MM.1S (cell line): ENCODE measurements at regions not wholly inside any gene's neighbourhood (a gene's known extent, or its start where the extent isn't known, plus 50 kb on each side); places are given as distances from the start of the nearest gene placed in this dataset.

ENCODE experiments used
- DNase-seq: peaks from one replicate; pipeline ENCODE4 v3.0.0-alpha.2; 2015
- H2AFZ ChIP-seq: fragments of 300-600 bp; sonication (generic); 2 replicates; pipeline ENCODE4 v1.6.0; 2016; ENCODE audit warnings: antibody characterized with exemption, low read length
- H3F3A ChIP-seq: fragments of 300-600 bp; sonication (generic); 2 replicates; pipeline ENCODE4 v1.6.1; 2016; ENCODE audit warnings: mild to moderate bottlenecking, antibody characterized with exemption, low read length, moderate library complexity, mixed read lengths; ENCODE audit not compliant: insufficient read depth
- H3K27ac ChIP-seq: fragments of 300-600 bp; sonication (generic); 2 replicates; pipeline ENCODE4 v1.5.1; 2016; ENCODE audit warnings: mild to moderate bottlenecking, low read length
- H3K27me3 ChIP-seq: fragments of 300-600 bp; sonication (generic); replicated peaks from 2 replicates; pipeline ENCODE4 v1.6.0; 2016; ENCODE audit warnings: low read length; ENCODE audit not compliant: insufficient read depth
- H3K36me3 ChIP-seq: fragments of 300-600 bp; sonication (generic); replicated peaks from 2 replicates; pipeline ENCODE4 v1.6.1; 2016; ENCODE audit warnings: mild to moderate bottlenecking, low read length, mixed read lengths; ENCODE audit not compliant: insufficient read depth
- H3K4me1 ChIP-seq: fragments of 300-600 bp; sonication (generic); 2 replicates; pipeline ENCODE4 v1.6.1; 2016; ENCODE audit warnings: low read length, mixed read lengths
- H3K4me2 ChIP-seq: fragments of 300-600 bp; sonication (generic); 2 replicates; pipeline ENCODE4 v1.6.0; 2016; ENCODE audit warnings: low read depth, low read length
- H3K4me3 ChIP-seq: fragments of 300-600 bp; sonication (generic); 2 replicates; pipeline ENCODE4 v1.5.1; 2016; ENCODE audit warnings: low read length, mixed read lengths
- H3K79me2 ChIP-seq: fragments of 300-600 bp; sonication (generic); 2 replicates; pipeline ENCODE4 v1.6.1; 2016; ENCODE audit warnings: mixed run types, low read length, mixed read lengths
- H3K9ac ChIP-seq: fragments of 300-600 bp; sonication (generic); 2 replicates; pipeline ENCODE4 v1.6.1; 2016; ENCODE audit warnings: low read length, mixed read lengths
- H3K9me2 ChIP-seq: fragments of 300-600 bp; sonication (generic); replicated peaks from 2 replicates; pipeline ENCODE4 v1.6.1; 2016; ENCODE audit warnings: mild to moderate bottlenecking, low read length, mixed read lengths; ENCODE audit not compliant: insufficient read depth
- H3K9me3 ChIP-seq: fragments of 300-600 bp; sonication (generic); replicated peaks from 2 replicates; pipeline ENCODE4 v1.6.1; 2016; ENCODE audit warnings: mild to moderate bottlenecking, low read length, mixed read lengths; ENCODE audit not compliant: insufficient read depth
- H4K20me1 ChIP-seq: fragments of 300-600 bp; sonication (generic); 2 replicates; pipeline ENCODE4 v1.6.1; 2016; ENCODE audit warnings: mild to moderate bottlenecking, low read length, moderate library complexity, mixed read lengths; ENCODE audit not compliant: insufficient read depth
- EZH2 ChIP-seq: fragments of 300-600 bp; sonication (generic); optimal IDR thresholded peaks from 2 replicates; pipeline ENCODE3; 2017; ENCODE audit warnings: low read depth, mild to moderate bottlenecking, antibody characterized with exemption, low read length, mixed read lengths
- EZH2phosphoT487 ChIP-seq: fragments of 300-600 bp; sonication (generic); IDR thresholded peaks from 2 replicates; pipeline ENCODE4 v1.6.1; 2018; ENCODE audit warnings: antibody characterized with exemption, low read length
- TF ChIP-seq, protein P1 (sequence below): fragments of 300-600 bp; sonication (generic); IDR thresholded peaks from 2 replicates; pipeline ENCODE4 v1.5.1; 2016; ENCODE audit warnings: antibody characterized with exemption, low read length, mixed read lengths

DNA sequence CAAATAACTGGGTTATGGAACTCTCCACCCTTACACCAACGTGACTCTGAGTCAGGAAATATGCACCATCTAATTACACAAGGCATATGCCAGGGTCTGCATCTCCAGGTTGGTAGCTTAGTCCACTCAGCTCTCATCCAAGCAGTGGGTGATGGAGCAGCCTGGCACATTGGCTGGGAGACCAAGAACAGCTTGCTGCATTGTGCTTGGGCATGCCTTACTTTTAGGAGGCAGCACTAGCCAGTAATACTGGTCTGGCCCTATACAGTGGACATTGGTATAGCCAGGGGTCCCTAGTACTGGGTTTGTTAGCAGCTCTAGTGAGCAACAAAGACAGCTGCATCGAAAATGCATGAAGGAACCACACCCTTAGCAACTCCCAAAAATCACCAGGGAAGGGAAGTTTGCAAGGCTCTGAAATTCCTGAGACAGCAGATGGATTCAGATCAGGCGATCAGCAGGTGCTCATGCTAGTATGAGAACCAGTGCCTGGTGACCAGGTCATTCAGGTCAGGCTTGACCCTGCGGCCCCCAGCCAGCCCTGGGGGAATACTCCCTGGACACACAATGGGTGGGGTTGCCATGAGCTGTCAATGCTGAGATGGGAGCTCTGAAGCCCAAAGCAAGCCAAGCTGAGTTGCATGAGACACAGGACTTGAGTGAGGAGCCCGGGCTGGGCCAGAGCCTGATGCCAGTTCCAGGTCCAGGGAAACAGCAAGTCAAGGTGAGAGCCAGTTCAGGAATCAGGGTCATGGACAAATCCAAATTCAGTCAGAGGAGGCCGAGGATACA lies 217.9 kb upstream of the ZMIZ1 start:
- H3K27ac ChIP-seq = no peak overlapping the region
- no peak overlapping the region for H3K4me3 ChIP-seq
- no peak overlapping the region for H3K9ac ChIP-seq
- no peaks in the 10 kb centered on the region for H3K4me1 ChIP-seq
- H3F3A ChIP-seq = no peaks in the 10 kb centered on the region
- TF ChIP-seq EZH2 (no peak), EZH2phosphoT487 (no peak)
- TF ChIP-seq, protein P1, sequence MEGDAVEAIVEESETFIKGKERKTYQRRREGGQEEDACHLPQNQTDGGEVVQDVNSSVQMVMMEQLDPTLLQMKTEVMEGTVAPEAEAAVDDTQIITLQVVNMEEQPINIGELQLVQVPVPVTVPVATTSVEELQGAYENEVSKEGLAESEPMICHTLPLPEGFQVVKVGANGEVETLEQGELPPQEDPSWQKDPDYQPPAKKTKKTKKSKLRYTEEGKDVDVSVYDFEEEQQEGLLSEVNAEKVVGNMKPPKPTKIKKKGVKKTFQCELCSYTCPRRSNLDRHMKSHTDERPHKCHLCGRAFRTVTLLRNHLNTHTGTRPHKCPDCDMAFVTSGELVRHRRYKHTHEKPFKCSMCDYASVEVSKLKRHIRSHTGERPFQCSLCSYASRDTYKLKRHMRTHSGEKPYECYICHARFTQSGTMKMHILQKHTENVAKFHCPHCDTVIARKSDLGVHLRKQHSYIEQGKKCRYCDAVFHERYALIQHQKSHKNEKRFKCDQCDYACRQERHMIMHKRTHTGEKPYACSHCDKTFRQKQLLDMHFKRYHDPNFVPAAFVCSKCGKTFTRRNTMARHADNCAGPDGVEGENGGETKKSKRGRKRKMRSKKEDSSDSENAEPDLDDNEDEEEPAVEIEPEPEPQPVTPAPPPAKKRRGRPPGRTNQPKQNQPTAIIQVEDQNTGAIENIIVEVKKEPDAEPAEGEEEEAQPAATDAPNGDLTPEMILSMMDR = no peak
- no peak for DNase-seq
- H3K4me2 ChIP-seq = no peak overlapping the region
- no peaks in the 10 kb centered on the region for H3K9me3 ChIP-seq
- H3K79me2 ChIP-seq = no peaks in the 10 kb centered on the region
- no peaks in the 10 kb centered on the region for H3K36me3 ChIP-seq
- H3K9me2 ChIP-seq = no peaks in the 10 kb centered on the region
- H4K20me1 ChIP-seq = no peaks in the 10 kb centered on the region
- no peaks in the 10 kb centered on the region for H3K27me3 ChIP-seq
- no peak overlapping the region for H2AFZ ChIP-seq

DNA sequence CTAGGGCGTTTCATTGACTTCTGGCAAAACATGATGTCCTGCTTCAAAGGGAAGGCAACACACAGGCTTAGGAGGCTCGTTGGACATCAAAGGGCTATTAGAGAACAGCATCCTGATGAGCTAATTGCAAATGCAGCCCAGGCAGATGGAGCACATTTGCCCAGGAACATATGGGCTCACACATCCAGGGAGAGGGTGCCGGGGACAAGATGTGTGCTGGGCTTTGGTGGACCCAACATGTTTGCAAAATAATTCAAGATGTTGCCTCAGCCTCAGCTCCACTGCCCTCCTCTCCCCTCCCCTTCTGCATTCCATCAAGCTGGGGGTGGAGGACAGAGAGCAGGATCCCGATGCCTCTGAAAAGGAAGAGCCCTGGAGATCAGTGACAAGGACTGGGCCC lies 217.1 kb upstream of the ZMIZ1 start:
- Histone ChIP-seq H3K4me2 (no peak overlapping the region), H3K4me1 (no peaks in the 10 kb centered on the region), H3K79me2 (no peaks in the 10 kb centered on the region), H2AFZ (no peak overlapping the region), H3K4me3 (no peak overlapping the region), H3K36me3 (no peaks in the 10 kb centered on the region), H3F3A (no peaks in the 10 kb centered on the region), H3K27me3 (no peaks in the 10 kb centered on the region), H3K9me3 (no peaks in the 10 kb centered on the region), H3K9ac (no peak overlapping the region), H4K20me1 (no peaks in the 10 kb centered on the region), H3K9me2 (no peaks in the 10 kb centered on the region), H3K27ac (no peak overlapping the region)
- DNase-seq = no peak
- TF ChIP-seq, protein P1 = no peak
- TF ChIP-seq EZH2 (no peak), EZH2phosphoT487 (no peak)

DNA sequence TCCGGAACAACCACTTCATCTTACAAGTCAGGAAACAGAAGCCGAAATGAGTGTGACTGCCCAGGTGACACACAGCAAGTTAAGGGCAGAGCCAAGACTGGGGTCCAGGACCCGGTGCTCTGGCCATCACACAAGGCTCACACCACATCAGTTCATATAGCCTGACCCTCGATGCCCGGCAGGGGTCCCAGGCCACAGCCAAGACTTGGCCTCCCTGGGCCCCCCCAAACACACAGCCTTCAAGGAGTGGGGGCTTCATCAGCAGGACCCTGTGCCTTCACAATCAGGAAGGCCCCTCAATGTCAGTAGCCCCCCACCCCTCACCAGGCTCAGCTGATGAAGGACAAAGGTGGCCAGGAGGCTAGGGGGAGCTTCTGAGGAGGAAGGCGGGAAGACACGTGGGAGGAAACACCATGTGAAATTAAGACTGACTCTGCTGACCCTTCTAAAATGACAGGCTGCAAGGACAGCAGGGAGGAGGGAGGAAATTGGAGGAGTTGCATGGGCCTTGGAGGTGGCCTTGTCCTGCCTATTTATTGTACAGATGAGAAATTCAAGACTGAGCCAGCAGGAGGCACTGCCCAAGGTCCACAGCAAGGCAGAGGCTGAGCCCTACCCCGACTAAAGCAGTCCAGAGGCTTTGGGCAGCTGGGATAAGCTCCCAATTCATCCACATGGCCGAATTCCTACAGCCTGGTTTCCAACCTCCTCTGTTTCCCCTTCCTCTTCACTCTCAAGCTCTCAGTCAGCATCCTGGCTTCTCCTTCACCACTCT lies 216.1 kb upstream of the ZMIZ1 start:
- H3K4me2 ChIP-seq = no peak overlapping the region
- H3K4me1 ChIP-seq = no peaks in the 10 kb centered on the region
- no peaks in the 10 kb centered on the region for H3K36me3 ChIP-seq
- no peaks in the 10 kb centered on the region for H3K79me2 ChIP-seq
- no peak overlapping the region for H2AFZ ChIP-seq
- H3K9me3 ChIP-seq = no peaks in the 10 kb centered on the region
- no peaks in the 10 kb centered on the region for H4K20me1 ChIP-seq
- H3K27ac ChIP-seq = no peak overlapping the region
- H3K4me3 ChIP-seq = no peak overlapping the region
- H3K27me3 ChIP-seq = no peaks in the 10 kb centered on the region
- no peak for TF ChIP-seq EZH2phosphoT487
- no peak for TF ChIP-seq EZH2
- H3F3A ChIP-seq = no peaks in the 10 kb centered on the region
- H3K9me2 ChIP-seq = no peaks in the 10 kb centered on the region
- DNase-seq = no peak
- no peak overlapping the region for H3K9ac ChIP-seq
